H1 (cell line): ENCODE measurements at regions not wholly inside any gene's neighbourhood (a gene's known extent, or its start where the extent isn't known, plus 50 kb on each side); places are given as distances from the start of the nearest gene placed in this dataset.

Source experiments
- CTCF ChIP-seq, 3 experiments: IDR thresholded peaks; 1 replicate in 2 of 3; 2 replicates in 1 of 3; pipeline versions ENCODE4 v1.5.1 to v1.6.1; 2011; ENCODE audit warnings: low read length in 3 of 3, mild to moderate bottlenecking in 3 of 3, inconsistent platforms in 2 of 3, low read depth in 1 of 3, moderate library complexity in 1 of 3; ENCODE audit not compliant: insufficient read depth in 1 of 3; ENCODE audit errors: control extremely low read depth in 1 of 3
- USF2 ChIP-seq: IDR thresholded peaks from 2 replicates; pipeline ENCODE4 v1.6.1; 2011; ENCODE audit warnings: low read length, improper control_type of control experiment

- no peak for TF ChIP-seq CTCF (IDR thresholded peaks at IDR 0.05; ENCODE audit: control extremely low read depth in 1 of 3, insufficient read depth in 1 of 3, low read depth in 1 of 3, low read length in 3 of 3)
- TF ChIP-seq USF2, result no peak
Measured at GRCh38 chr9:25207402-25208195, 470.6 kb downstream of the TUSC1 start (continued).
